GM12891 (cell line): ENCODE measurements at regions not wholly inside any gene's neighbourhood (a gene's known extent, or its start where the extent isn't known, plus 50 kb on each side); places are given as distances from the start of the nearest gene placed in this dataset.

Experiments
- PAX5 ChIP-seq: IDR thresholded peaks from 2 replicates; pipeline ENCODE4 v1.6.1; 2011; ENCODE audit warnings: low read length, moderate library complexity, mild to moderate bottlenecking; ENCODE audit not compliant: insufficient read depth, severe bottlenecking
- POLR2A ChIP-seq: IDR thresholded peaks from 2 replicates; pipeline ENCODE4 v1.6.1; 2011; ENCODE audit warnings: low read depth, low read length, control low read depth
- POLR2AphosphoS5 ChIP-seq: IDR thresholded peaks from 2 replicates; pipeline ENCODE4 v1.6.1; 2011; ENCODE audit warnings: low read depth, low read length, control low read depth
- TAF1 ChIP-seq: IDR thresholded peaks from 2 replicates; pipeline ENCODE4 v1.6.1; 2011; ENCODE audit warnings: low read depth, low read length, control low read depth

DNA sequence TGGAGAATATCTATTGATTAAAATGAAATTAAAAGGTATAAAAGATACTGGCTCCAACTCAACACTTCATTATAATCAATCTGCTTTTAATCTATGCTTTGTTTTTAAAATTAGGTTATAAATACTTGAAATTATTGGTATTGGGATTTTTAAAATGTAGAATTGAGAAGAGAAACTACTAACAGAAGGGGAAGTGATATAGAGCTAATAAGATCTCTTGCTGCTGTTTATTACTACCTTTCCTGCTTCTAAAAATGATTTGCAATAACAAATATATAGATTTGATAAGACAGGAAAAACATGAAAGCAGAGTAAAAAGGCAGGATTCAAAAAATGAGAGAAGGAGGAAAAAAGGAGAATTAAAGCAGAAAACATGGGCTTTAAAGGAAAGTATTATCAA, 209.3 kb upstream of the NREP start:
- TF ChIP-seq POLR2A, result no peak
- TF ChIP-seq POLR2AphosphoS5, result no peak
- TF ChIP-seq PAX5, result no peak
- no peak for TF ChIP-seq TAF1
